Putamen (tissue), 1 donor: ENCODE measurements at regions not wholly inside any gene's neighbourhood (a gene's known extent, or its start where the extent isn't known, plus 50 kb on each side); places are given as distances from the start of the nearest gene placed in this dataset.

ENCODE experiments used
- DNase-seq: peaks from one replicate; pipeline ENCODE4 v3.0.0-alpha.2; 2016; ENCODE audit warnings: low spot score

DNA sequence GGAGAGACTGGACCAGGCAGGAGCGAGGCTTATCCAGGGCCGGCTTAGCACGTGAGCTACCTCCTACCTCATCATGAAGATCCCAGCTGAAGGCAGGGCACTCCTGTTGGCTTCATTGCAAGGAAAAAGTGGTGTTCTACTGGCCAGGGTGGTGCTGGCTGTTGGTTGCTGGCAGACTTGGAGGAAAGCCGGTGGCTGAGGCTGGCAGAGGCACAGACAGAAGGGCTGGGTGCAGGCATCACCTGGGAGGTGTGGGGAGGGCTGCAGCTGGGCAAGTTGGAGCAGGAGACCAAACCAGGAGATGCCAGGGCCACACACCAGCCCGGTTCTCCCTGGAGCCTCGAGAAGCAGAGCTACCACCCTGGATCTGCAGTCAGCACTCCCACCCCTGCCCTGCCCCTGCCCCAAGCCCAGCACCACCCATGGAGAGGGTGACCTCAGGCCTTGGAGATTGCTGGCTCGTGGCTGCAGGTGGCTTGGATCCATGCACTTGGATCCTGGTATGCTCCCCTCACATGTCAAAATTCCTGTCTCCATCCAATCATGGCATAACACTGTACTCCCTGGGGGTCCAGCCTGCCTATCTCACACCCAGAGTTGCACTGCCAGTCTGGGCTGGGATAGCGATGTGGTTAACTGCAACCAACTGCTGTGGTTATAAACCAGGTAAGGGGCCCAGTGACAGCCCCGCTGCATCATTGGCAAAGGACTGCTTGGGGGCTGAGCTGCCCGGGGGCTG lies 49.7 kb downstream of the GLI2 start:
- no peak for DNase-seq

DNA sequence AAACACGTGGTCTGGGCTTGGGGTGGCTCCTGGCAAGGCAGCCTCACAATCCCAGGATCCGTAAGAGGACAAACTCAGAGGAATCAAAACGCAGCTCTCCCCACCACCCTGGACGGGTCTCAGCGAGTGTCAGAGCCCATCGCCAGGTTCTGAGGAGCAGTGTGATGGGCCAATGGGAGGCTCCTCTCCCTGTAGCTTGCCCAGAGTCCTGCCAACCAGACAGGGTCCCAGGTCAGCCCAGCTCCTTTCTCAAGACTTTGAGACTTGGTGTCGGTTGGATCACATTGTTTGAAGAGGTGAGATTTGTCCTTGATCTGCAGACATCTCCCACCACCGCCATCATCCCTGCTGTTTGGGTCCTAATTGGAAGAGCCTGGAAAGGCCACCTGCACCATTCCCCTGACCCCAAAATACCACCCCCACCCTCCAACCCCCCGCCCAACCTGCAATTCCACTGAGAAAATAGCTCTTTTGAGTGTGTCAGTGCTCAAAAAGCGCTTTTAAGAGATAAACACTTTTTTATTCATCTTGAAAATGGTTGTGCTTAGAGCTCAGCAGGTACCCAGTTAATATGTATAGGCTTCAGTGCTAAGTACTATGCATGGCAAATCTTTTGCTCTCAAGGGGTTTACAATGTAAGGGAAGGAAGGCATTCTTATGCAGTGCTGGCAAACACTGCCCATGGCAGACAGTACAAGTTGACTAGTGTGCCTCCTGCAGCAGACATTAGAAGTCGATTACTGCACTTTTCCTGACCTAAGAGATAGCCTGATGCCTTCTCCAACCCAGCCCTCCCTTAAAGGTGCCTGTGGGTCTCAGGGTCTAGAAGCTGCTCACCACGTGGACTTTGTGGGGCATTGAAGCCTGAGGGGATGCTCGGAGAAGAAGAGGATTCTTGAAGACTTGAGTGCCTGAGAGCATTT lies 50.6 kb downstream of the GLI2 start:
- DNase-seq, result no peak

DNA sequence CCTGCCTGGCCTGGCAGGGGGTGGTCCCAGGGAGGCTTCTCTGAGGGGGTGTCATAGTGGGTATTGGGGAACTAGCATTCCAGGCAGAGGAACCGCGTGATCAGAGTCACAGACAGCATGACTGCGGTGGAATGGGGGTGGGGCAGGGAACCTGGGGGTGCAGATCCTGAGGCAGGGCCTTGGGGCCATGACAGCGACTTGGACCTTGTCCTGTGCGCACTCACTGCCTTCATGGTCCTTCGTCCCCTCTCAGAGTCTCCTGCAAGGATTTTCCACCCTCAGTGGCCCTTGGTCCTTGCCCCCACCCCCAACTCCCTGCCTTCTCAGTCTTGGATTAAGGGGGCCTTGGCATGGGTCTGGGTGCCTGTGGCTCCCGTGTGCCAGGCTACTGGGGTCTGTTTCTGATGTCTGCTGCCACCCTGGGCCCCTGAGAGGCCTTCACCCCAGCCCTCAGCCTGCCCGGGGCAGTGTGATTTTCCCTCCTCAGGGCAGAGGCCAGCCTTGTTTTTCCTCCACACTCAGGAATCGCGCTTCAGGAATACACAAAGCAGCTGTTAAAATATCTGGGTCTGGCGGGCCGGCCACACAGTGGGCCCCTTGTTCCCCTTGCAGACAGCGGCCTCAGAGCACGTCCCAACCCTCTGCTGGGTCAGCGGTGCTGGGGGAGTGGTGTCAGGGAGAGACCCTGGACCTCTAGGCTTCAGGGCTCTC lies 51.6 kb downstream of the GLI2 start:
- no peak for DNase-seq

DNA sequence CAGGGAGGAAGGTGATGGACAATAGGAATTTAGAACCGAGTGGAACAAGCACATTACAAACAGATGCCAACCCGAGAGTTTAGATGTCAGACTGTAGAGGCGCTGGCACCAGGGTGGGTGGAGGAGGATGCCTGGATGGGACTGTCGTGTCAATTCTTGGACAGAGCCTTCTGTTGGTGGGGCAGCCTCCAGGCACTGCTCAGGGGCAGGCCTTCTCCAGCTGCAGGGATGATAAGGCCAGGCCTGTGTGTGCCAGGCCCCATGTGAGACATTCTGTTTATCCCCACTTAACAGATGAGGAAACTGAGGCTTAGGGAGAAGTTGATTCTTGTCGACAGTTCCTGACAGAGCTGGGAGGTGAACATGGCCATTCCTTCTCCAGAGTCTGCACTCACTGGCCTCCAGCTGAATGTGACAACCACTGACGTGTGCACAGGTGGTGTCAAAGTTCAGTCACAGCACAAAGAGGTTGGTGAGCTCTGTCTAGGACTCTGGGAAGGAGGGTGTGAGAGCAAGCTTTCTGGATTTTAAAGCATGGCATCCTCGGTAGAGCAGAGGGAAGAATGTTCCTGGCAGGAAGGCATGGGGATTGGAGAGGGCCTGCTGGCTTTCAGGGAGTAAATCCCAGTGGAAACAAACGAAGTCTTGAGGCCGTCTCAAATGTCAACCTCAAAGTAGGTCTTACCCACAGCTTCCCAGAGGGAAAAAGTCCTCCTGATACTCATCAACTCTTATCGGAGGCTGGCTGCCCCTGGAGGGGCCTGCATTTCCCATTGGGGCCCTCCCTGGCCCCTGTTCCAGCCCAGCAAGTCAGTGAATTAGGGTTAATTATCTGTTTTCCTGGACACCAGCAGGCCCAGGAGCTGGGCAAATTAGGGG lies 52.4 kb downstream of the GLI2 start:
- no peak for DNase-seq

DNA sequence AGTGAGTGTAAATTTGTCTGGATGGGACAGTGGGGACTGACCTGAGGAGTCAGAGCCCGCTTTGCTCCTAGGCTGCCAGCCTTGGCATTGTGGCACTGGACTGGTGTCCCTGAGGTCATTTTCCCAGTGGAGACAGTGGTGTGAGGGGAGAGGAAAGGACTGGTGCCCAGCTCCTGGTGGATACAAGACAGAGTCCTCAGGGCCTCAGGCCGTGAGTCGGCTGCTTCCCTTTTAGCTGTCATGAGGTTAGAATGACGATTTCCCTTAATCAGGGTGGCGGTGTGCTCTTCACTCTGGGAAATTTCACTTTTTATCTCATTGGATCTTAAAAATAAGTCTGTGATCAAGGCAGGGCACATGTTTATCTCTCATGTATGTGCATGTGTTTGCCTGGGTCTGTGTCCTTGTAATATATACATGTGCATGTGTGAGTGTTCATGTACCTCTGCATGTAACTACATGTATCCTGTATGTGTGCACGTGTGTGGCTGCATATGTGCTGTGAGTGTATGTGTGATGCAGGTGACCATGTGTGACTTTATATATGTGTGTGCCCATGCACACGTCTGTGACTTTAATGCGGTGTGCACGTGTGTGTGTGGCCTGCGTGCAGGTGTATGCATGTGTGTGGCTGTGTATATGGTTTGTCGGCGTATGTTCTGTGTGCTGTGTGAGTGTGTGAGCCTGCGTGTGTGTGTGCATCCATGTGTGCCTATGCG lies 55.7 kb downstream of the GLI2 start:
- DNase-seq, result no peak

DNA sequence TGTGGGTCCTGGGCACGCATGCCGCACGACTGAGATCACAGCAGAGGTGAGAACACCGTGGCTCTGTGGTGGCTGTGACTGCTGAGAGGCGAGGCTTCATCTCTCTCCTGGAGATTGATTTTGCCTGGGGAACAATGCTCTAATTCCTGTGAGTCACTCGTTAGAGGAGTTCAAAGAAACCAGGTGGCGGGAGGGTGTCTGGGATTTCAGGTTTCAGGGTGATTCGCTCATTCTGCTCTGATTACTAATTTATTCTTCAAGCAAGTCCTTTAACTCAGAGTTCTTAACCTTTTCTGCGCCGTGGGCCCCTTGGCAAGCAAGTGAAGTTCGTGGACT lies 56.3 kb downstream of the GLI2 start:
- DNase-seq, result no peak

DNA sequence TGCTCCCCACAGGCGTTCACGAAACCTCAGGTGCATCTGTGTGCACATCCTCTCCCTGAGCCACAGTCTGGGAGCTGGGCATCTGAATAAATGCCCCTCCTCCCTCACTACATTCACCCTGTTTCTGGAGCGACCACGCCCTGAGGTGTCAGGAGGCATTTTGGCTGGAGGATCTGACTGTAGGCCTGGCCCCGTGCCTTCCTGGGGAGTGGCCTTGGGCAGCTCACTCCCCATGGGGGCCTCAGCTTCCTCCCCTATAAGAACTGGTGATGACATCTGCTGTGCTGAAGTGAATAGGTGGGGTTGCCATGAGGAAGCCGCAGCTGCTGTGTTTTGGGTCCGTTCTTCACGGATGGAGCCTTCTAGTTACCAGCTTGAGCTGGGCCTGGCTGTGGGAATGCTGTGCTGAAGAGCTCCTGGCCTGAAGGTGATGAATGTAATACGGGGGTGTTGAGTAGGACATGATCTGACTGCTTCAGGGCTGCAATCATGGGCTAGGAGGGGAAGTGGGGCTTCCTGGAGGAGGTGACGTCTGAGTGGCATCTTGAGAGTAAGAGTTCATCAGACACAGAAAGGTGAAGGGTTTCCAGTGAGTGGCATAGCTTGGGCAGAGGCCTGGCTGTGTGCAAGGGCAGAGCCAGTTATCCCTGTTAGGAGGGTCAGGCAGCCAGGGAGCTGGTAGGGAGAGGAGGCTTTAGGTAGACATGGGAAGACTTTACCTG lies 58.2 kb downstream of the GLI2 start:
- no peak for DNase-seq

DNA sequence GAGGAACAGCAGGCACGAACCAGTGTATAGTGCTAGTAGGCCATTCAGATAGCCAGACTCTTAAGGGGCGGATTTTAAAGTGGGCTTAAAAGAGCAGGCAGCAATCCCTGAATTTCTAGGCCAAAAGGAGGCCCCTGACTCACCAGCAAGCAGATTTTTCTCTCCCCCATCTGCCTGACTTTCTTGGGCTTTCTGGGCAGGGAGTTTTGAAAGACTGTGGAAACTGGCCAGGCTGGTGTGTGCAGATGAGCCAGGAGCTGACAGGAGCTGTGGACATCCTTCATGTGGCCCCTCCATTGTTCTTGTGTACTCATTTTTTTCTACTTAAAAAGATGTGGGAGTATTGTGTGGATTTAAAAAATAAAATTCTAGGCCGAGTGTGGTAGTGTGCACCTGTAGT lies 59.0 kb downstream of the GLI2 start:
- no peak for DNase-seq

DNA sequence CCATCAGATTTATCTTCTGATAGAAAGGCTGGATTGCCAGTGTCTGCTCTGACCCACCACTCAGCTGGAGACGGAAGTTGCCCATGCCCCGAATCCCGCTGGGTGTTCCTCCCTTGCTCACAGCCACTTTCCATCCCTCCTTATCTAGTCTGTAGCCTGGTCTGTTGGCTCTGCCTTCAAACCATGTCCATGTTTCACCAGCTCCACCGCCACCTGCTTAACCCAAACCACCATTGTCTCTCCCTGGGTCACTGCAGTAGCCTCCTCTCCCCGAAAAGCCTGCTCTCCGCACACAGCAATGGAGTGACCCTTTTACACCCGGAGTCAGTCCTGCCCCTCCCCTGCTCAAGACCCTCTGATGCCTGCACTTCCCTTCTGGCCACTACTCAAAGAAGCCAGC lies 60.4 kb downstream of the GLI2 start:
- DNase-seq, result no peak

DNA sequence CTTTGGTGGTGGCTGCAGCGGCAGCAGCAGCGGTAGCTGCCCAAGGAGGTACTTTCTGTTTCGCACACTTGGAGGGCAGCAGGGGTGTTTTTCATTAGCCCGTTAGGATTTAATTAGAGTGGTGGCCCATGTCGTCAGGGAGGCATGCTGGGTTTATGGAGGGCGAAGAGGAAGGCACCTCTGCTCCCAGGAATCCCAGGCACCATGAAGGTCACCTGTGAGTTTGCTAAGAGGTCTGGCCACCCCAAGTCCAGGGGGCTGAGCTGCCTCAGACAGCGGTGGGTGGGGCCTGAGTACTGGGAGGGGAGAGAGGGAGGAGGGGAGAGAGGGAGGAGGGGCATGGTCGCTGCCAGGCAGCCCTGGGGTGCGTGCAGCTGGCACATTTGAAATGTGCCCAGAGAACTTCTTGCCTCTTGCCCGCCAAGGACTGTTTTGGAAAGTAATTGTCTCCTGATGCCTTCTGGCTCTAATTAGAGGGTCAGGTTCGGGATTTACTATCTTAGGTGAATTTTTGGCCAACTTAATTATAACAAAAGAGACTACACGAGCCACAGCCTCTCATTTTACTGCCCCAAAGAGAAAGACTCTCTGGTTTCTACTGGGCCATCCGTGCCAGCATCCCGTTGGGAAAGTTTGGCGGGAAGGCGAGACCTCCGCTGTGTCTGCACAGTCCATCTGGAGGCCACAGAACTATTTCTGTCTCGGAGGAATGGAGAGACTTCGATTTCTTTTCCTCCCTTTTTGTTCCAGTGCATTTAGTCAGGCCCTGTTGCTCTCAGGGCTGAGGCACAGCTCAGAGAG lies 62.0 kb downstream of the GLI2 start:
- no peak for DNase-seq

DNA sequence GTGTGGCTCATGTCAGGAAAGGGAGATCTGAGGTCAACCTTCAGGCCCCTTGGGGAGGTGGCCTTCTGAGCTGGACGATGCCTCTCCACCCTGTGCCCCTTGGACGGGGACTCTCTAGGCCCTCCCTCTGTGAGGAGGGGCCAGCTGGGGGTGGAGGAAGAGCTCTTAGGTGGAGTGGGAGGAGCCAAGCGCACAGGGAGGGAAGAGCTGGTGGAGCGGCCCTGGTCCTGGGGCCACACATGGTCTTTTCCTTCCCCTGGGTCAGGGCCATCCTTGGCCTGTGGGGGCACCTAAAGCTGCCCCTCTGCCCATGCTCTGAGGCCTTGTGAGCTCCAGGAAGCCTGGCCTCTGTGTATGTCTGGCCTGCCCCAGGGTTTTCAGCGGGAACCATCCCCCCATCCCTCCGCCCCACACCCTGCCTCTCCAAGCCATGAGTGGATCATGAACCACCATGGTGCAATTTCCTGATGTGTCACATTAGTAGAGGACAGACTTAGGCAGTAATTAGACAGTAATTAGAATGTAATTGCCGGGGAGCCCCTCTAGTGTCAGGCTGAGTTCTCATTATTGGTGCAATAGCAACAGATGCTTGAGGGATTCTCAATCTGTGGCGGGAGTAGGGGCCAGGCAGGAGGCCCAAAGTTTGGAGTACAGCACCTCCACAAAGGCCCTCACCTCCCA lies 63.0 kb downstream of the GLI2 start:
- no peak for DNase-seq

DNA sequence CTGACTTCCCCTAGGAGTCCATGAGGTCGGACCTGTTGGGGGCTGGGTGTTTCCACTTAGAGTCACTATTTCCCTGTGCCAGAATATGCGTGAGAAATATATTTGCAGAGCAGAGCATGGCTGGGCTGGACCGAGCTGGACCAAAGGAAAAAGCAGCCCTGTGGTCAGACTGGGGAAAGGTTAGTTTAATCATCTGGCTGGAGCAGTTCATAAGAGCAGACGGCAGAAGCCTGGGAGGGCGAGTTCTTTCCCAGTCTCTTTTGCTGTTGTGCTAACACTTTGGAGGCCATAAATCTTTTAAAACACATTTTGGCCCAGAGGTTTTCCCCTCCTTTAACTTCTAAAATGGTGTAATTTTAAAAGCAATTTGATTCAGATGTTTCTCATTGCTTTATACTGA lies 66.5 kb downstream of the GLI2 start:
- no peak for DNase-seq

DNA sequence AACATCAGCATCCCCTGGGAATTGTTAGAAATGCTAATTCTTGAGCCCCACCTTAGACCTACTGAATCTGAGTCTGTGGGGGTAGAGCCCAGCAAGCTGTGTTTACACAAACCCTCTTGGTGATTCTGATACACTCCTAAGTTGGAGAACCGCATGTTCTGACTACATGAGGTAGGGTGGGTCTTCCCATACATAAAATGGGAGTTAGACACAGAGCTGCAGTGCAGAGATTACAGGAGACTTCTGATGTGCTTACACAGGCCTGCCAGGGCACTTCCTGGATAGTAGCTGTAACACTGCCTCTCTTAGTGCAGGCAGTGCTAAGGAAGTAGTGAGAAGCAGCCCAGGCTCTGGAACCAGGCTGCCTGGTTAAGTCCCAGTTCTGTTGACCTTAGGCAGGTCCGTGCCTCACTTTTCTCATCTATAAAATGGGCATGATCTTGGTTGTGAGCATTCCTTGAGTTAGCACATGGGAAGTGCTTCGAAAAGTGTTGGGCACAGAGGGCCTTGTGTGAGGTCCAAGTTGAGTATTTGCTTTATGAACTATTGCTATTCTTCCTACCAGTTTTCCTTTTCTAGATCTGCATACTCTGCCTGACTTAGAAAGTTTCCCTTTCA lies 67.3 kb downstream of the GLI2 start:
- DNase-seq, result no peak

DNA sequence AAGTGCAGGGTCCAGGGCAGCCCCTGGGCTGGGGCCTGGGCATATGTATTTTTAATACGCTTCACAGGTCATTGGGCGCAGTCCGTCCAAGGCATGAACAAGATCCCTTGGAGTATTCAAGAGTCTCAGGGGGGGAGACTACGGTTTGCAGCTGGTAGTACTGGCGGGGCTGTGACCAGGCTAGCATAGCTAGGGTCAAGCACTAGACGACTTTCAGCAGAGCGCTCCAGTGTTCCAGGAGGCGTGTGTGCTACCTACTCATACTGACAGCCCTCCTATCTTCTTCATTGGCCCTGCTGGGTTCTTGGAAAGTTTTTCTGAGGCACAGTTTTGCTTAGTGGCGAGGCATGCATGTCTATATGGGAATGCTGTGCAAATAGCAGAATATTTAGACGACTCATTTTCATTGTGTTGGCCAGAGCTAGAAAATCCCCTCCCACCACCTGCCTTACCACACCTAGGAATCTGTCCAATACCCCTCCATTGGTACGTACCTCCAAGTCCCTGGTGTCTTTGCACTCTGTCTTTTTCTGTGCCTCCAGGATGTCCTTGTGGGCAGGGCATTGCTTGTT lies 68.2 kb downstream of the GLI2 start:
- DNase-seq, result no peak

DNA sequence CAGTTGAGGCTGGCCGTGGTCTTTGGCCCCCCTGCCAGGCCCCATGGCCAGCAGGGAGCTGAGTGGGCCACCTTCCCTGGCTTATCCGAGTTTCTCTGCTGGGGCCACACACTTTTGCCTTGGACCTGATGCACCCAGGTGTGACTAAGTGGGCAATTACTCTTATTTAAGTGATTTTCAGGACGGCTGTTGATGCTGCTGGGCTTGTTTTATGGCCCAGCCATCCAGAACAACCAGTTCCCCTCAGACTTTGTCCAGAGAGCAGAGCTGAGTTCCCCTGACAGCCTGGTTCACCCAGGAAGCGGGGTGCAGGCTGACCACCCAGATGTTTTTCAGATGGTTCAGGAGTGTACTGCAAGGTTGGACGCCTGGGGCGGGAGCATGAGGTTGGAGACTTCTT lies 68.8 kb downstream of the GLI2 start:
- DNase-seq, result no peak

DNA sequence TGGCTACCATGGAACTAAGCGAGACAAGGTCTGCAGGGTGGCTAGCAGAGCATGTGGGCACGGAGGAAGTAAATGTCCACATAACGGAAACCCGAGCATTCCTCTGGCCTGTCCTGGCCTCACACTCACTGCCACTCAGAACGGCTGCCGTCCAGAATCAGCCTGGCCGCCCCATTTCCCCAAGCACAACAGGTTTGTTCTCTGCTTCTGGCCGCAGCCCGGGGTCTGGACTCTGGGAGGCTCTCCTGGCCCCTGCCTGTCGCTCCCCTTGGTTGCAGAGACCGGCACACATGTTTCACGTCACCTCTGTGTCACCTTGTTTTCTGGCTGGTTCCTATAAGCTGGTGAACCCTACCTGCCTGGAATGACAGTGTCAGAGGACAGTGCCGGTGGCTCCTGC lies 69.3 kb downstream of the GLI2 start:
- no peak for DNase-seq

DNA sequence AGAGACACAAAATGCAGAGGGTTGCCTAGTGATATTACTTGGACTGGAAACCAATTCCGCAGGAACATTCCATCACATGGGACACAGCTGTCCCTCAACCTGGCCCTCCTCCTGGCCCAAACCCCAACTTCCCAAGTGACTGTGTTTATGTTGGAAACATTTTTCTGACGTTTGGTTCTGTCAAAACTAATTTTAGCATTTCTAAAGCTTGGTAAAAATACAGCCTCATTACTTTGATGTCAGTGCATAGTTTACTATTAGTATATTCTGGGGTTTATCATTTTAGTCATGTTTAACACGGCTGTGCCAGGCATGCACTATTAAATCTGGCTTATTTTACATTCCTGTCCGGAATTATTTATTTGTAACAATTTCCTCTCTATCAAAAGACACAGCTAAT lies 69.9 kb downstream of the GLI2 start:
- DNase-seq, result no peak

DNA sequence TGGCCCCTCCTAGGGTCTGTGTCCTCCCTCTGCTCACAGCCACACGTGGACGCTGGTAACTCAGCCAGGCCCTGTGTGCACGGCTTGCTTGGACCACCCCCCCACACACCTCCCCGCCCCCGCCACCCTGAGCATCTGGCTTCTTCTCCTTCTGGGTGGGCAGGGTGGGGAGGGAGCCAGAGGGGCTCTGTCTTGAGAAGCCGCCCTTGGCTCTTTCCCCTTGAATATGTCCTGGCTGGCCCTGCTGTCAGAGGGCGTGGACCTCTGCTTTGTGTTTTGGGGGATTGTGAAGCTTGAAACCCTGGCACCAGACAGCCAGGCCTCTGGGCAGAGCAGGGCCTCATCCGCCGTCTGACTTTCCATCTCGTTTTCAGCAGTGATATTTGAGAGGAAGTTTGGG lies 72.1 kb downstream of the GLI2 start:
- DNase-seq, result no peak
